GM12878 (cell line): ENCODE measurements at regions not wholly inside any gene's neighbourhood (a gene's known extent, or its start where the extent isn't known, plus 50 kb on each side); places are given as distances from the start of the nearest gene placed in this dataset.
A peak's percentile ranks its signal among the peaks of the same experiment; 100 is the strongest.

Experiments used
- ATAC-seq: fragments of 200-7000 bp; cut with Tn5 transposase; 3 replicates; pipeline ENCODE4 v1.9.1; 2020; ENCODE audit warnings: mild to moderate bottlenecking, moderate library complexity
- BruUV-seq: library from RNA; stranded (reverse); fragments of 400-500 nt; replicated peaks from 2 replicates; lab custom pipeline; 2021; lab: Mats Ljungman, UMichigan
- CTCF ChIA-PET: fragments of 300-600 bp; sonication (Branson Sonifier 250); formaldehyde crosslinking; extraction: SDS; loops from one replicate; lab custom pipeline; 2021; ENCODE audit warnings: inconsistent platforms; lab: Yijun Ruan, JAX
- POLR2A ChIA-PET: fragments of 350-600 bp; formaldehyde crosslinking; extraction: SDS; loops from one replicate; lab custom pipeline; 2021; ENCODE audit warnings: inconsistent platforms; lab: Charles Lee
- RAD21 ChIA-PET: fragments of 300-600 bp; sonication (Branson Sonifier 250); formaldehyde crosslinking; loops from one replicate; lab custom pipeline; 2023; ENCODE audit warnings: antibody characterized with exemption; ENCODE audit not compliant: unreplicated experiment; lab: Charles Lee
- SMC1A ChIA-PET: fragments of 300-600 bp; sonication (Branson Sonifier 250); formaldehyde crosslinking; loops from one replicate; lab custom pipeline; 2023; ENCODE audit not compliant: unreplicated experiment, uncharacterized antibody; lab: Charles Lee
- DNase-seq: peaks from one replicate; pipeline ENCODE4 v3.0.0-alpha.2; 2011; ENCODE audit warnings: low read depth, low spot score
- FAIRE-seq: peaks from 3 replicates; lab custom pipeline; 2011; peaks lifted over from hg19 to GRCh38; lab: Jason Lieb, UNC
- H2AFZ ChIP-seq: 2 replicates; pipeline ENCODE4 v1.6.0; 2011; ENCODE audit warnings: low read depth, low read length, control low read depth; ENCODE audit not compliant: control insufficient read depth
- H3K27ac ChIP-seq: 2 replicates; pipeline ENCODE4 v1.5.1; 2011; ENCODE audit warnings: control low read depth; ENCODE audit not compliant: control insufficient read depth, insufficient read depth
- H3K27me3 ChIP-seq, 2 experiments: replicated peaks in 1 of 2; 2 replicates each; pipeline versions ENCODE4 v1.6.0 to v1.6.1; 2011; ENCODE audit warnings: low read length in 1 of 2; ENCODE audit not compliant: control insufficient read depth in 2 of 2, insufficient read depth in 2 of 2
- H3K36me3 ChIP-seq, 2 experiments: 2 replicates each; pipeline ENCODE4 v1.5.1; 2011; ENCODE audit warnings: low read length in 1 of 2; ENCODE audit not compliant: control insufficient read depth in 2 of 2, insufficient read depth in 2 of 2
- H3K4me1 ChIP-seq: 2 replicates; pipeline ENCODE4 v1.6.1; 2011; ENCODE audit warnings: mild to moderate bottlenecking, low read length, moderate library complexity, mixed read lengths; ENCODE audit not compliant: control insufficient read depth, insufficient read depth
- H3K4me2 ChIP-seq: 2 replicates; pipeline ENCODE4 v1.6.0; 2011; ENCODE audit warnings: control low read depth; ENCODE audit not compliant: control insufficient read depth, insufficient read depth
- H3K4me3 ChIP-seq: fragments of 200-600 bp; sonication (generic); 2 replicates; pipeline ENCODE4 v1.5.1; 2016
- H3K79me2 ChIP-seq: 2 replicates; pipeline ENCODE4 v1.6.0; 2011; ENCODE audit warnings: low read length; ENCODE audit not compliant: control insufficient read depth, insufficient read depth
- H3K9ac ChIP-seq: 2 replicates; pipeline ENCODE4 v1.8.0; 2011; ENCODE audit warnings: low read length, control low read depth, mixed read lengths; ENCODE audit not compliant: control insufficient read depth, insufficient read depth
- H3K9me3 ChIP-seq: replicated peaks from 3 replicates; pipeline ENCODE4 v1.5.1; 2011; ENCODE audit warnings: mild to moderate bottlenecking, low read length; ENCODE audit not compliant: control insufficient read depth, insufficient read depth
- H4K20me1 ChIP-seq: 2 replicates; pipeline ENCODE4 v1.6.0; 2011; ENCODE audit not compliant: control insufficient read depth, insufficient read depth
- BCL3 ChIP-seq: IDR thresholded peaks from 2 replicates; pipeline ENCODE4 v1.6.1; 2011; ENCODE audit warnings: borderline replicate concordance, low read depth, mild to moderate bottlenecking, moderate library complexity, low read length; ENCODE audit not compliant: insufficient read depth, poor library complexity, severe bottlenecking
- CREB1 ChIP-seq: IDR thresholded peaks from 2 replicates; pipeline ENCODE4 v1.6.1; 2012; ENCODE audit warnings: low read depth, mild to moderate bottlenecking, inconsistent platforms
- CREM ChIP-seq: IDR thresholded peaks from 2 replicates; pipeline ENCODE4 v1.6.1; 2014; ENCODE audit warnings: antibody characterized with exemption, low read depth
- JUND ChIP-seq: IDR thresholded peaks from 2 replicates; pipeline ENCODE4 v1.6.1; 2012; ENCODE audit warnings: low read depth, mild to moderate bottlenecking, low read length, improper control_type of control experiment, moderate library complexity
- KDM1A ChIP-seq: fragments of 200-600 bp; sonication (generic); IDR thresholded peaks from 2 replicates; pipeline ENCODE4 v1.6.1; 2016; ENCODE audit warnings: borderline replicate concordance
- MEF2A ChIP-seq: IDR thresholded peaks from 2 replicates; pipeline ENCODE4 v1.6.1; 2011; ENCODE audit warnings: low read depth, mild to moderate bottlenecking, low read length, moderate library complexity; ENCODE audit not compliant: insufficient read depth
- MEF2B ChIP-seq: fragments of 450-650 bp; IDR thresholded peaks from 2 replicates; pipeline ENCODE4 v1.6.1; 2018; ENCODE audit warnings: mild to moderate bottlenecking, moderate library complexity; ENCODE audit not compliant: partially characterized antibody, poor library complexity, severe bottlenecking
- NFIC ChIP-seq: IDR thresholded peaks from 2 replicates; pipeline ENCODE4 v1.6.1; 2012; ENCODE audit warnings: low read depth, mild to moderate bottlenecking, inconsistent platforms, low read length, moderate library complexity
- NKRF ChIP-seq: fragments of 450-650 bp; conservative IDR thresholded peaks from 2 replicates; pipeline ENCODE4 v1.6.1; 2017; ENCODE audit warnings: mild to moderate bottlenecking, moderate library complexity
- NR2F1 ChIP-seq: fragments of 450-650 bp; conservative IDR thresholded peaks from 2 replicates; pipeline ENCODE4 v1.6.1; 2017; ENCODE audit warnings: mild to moderate bottlenecking
- RCOR1 ChIP-seq: conservative IDR thresholded peaks from 2 replicates; pipeline ENCODE4 v1.6.1; 2012; ENCODE audit warnings: low read depth, low read length, improper control_type of control experiment
- USF1 ChIP-seq: IDR thresholded peaks from 2 replicates; pipeline ENCODE4 v1.6.1; 2011; ENCODE audit warnings: borderline replicate concordance, low read depth, mild to moderate bottlenecking, moderate library complexity, mixed read lengths, low read length; ENCODE audit not compliant: insufficient read depth; ENCODE audit errors: extremely low read length
- ZNF207 ChIP-seq: fragments of 450-650 bp; IDR thresholded peaks from 2 replicates; pipeline ENCODE4 v1.6.1; 2014; ENCODE audit warnings: antibody characterized with exemption, mild to moderate bottlenecking, borderline replicate concordance
- ZNF687 ChIP-seq: fragments of 450-650 bp; IDR thresholded peaks from 2 replicates; pipeline ENCODE4 v1.6.1; 2017; ENCODE audit warnings: mild to moderate bottlenecking, moderate library complexity
- WGBS: methylation state at CpG from one replicate; pipeline ENCODE4 v1.1.6; 2016; ENCODE audit warnings: low lambda C conversion rate; ENCODE audit not compliant: insufficient replicate concordance, insufficient coverage; ENCODE audit errors: missing lambda C conversion rate; 5-methylcytosine and 5-hydroxymethylcytosine counted together
- in situ Hi-C: fragments of 300-500 bp; cut with MboI; formaldehyde crosslinking; loops from 9 replicates; pipeline ENCODE4 v1.14.3; 2018; ENCODE audit warnings: mixed read lengths
- intact Hi-C: fragments of 100-400 bp; cut with micrococcal nuclease; formaldehyde crosslinking; loops from one replicate; pipeline ENCODE4 v1.14.2; 2022; ENCODE audit not compliant: unreplicated experiment

- H3K27ac ChIP-seq = no peak overlapping the region; the same call in 1 of the 2 replicates
- H3K9me3 ChIP-seq = no peaks in the 10 kb centered on the region
- ChIA-PET RAD21 (interaction anchor here (0.9 to 2.5 kb wide), 7 partner anchors 10 to 404 kb away, joined by 3 to 11 read pairs (median 5); no protein-coding TSS in a partner anchor), SMC1A (interaction anchor here (0.7 to 4.1 kb wide), 14 partner anchors 10 to 404 kb away, joined by 3 to 20 read pairs (median 4); no protein-coding TSS in a partner anchor), CTCF (interaction anchor here (0.8 to 2.1 kb wide), 7 partner anchors 10 to 405 kb away, joined by 3 to 8 read pairs (median 5); no protein-coding TSS in a partner anchor), POLR2A (interaction anchor here (0.5 to 1.0 kb wide), 3 partner anchors 11 to 98 kb away, joined by 3 to 5 read pairs (median 4); no protein-coding TSS in a partner anchor)
- BruUV-seq = no TSS peak
- H3K4me3 ChIP-seq = no peak overlapping the region
- H3K9ac ChIP-seq = no peak overlapping the region
- ATAC-seq (peak; percentile 52), DNase-seq (no peak), FAIRE-seq (peak; percentile 44)
- H3K27me3 ChIP-seq = no peaks in the 10 kb centered on the region
- no peak overlapping the region for H2AFZ ChIP-seq
- H3K79me2 ChIP-seq = no peaks in the 10 kb centered on the region
- H3K4me2 ChIP-seq = no peak overlapping the region
- H3K36me3 ChIP-seq = no peaks in the 10 kb centered on the region
- 0% methylated on average over 2 of the region's 2 CpGs for WGBS
- H4K20me1 ChIP-seq = no peaks in the 10 kb centered on the region
- in situ Hi-C loops = loop anchor here (5.0 kb wide), 2 partner anchors 103 to 403 kb away; no protein-coding TSS in a partner anchor
- peaks cover 4% of the 10 kb centered on the region; the same call in 1 of the 2 replicates for H3K4me1 ChIP-seq
- intact Hi-C loops = no loop called here
- no peak for TF ChIP-seq RCOR1
- no peak for TF ChIP-seq BCL3
- no peak for TF ChIP-seq JUND
- no peak for TF ChIP-seq NFIC
- TF ChIP-seq ZNF687 = peak; percentile 59; the same call in 1 of the 2 replicates
- peak; percentile 72 for TF ChIP-seq NR2F1
- no peak for TF ChIP-seq KDM1A
- TF ChIP-seq CREM = no peak
- no peak for TF ChIP-seq USF1
- TF ChIP-seq NKRF = no peak
- TF ChIP-seq MEF2B = peak; percentile 27
- no peak for TF ChIP-seq ZNF207
- TF ChIP-seq MEF2A = no peak
- TF ChIP-seq CREB1 = no peak
These were observed 519.8 kb upstream of the GOLIM4 start for GRCh38 chr3:168615493-168616020.
